GM19452 (cell line): ENCODE measurements at regions not wholly inside any gene's neighbourhood (a gene's known extent, or its start where the extent isn't known, plus 50 kb on each side); places are given as distances from the start of the nearest gene placed in this dataset.

Experiments
- ATAC-seq: cut with Tn5 transposase; IDR thresholded peaks from one replicate; pipeline ENCODE4 v1.9.1; 2021; ENCODE audit not compliant: unreplicated experiment

DNA sequence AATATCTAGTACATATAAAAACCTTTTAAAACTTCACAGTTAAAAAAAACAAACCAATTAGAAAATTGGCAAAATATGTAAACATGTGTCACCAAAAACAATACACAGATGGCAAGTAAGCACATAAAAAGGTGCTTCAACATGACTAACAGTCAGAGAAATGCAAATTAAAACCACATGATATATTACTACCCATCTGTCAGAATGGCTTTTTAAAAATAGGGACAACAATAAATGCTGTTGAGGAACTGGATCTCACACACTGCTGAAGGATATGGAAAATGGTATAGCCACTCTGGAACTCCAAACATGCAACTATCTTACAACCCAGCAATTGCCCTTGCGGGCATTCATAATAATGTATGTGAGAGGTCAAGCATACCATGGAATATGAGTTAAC, 1153.6 kb downstream of the FLRT2 start:
- no peak for ATAC-seq

DNA sequence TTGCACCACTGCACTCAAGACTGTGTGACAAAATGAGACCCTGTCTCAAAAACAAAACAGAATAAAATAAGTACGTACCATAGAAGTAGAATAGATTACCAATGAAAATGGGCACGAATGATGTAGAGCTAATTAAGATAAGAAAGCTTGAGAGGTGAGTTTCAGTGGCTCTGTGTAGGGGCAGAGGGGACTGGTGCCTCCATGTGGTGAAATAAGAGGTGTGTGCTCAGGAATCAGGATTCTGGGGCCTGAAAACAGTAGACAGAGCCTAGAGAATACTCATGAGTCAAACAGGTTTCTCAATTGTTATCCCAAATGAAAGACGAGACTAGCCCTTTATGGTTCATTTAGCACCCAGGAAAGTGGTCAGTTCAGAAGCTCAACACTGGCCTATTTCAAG, 1145.1 kb downstream of the FLRT2 start:
- no peak for ATAC-seq

DNA sequence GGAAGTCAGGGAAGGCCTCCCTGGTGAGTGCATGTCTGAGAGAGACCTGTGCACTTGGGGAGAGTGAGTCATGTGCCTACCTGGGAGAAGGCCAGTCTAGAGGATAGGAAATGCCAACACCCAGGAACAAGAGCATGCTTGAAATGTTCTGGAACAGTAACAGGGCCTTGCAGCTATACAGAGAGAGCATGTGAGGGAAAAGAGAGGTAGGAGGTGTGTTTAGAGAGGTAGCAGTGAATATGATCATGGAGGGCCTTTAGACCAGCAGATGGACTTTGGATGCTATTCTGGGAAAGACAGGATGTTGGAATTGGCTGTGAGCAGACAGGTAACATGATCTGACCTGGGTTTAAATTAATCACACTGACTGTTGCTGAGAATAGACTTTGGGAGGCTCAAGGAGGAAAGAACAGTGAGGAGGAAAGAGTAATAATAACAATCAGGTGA, 1143.6 kb downstream of the FLRT2 start:
- ATAC-seq = no peak

DNA sequence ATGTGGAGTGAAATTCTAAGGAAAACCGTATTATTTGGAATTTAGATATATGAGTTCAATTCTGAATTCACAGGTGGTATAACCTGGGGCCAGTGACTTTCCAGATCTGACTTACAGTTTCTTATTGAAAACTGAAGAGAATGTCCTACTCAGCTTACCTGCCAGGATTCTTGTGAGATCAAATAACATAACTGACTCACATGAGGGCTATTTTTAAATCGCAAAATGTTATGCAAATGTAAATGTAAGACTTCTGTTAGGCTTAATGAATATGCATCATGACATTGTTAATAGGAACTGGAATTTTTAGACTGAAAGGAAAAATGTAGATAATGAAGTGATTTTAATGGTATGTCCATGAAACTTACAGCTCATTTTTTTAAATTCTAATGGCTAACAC, 1142.1 kb downstream of the FLRT2 start:
- ATAC-seq = no peak

GRCh38 chr14:86665975-86666374, 1136.0 kb downstream of the FLRT2 start:
- no peak for ATAC-seq

DNA sequence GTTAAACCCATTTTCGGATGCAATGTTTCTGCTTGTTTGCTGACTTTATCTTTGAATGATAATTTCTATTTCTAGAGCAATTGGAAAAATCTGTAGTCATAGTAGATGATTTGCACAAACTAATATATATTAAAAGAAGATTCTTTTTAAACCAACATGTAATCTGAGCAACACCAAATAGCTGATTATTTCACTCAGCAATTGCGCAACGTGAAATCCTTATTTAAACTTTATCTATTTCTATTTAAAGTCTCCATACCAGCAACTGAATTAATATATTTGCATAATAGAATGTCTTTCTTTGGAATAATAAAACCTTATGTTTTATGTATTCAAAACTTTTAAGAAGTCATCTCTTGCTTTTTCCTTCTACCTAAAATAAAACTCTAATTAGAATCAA, 1132.4 kb downstream of the FLRT2 start:
- no peak for ATAC-seq

DNA sequence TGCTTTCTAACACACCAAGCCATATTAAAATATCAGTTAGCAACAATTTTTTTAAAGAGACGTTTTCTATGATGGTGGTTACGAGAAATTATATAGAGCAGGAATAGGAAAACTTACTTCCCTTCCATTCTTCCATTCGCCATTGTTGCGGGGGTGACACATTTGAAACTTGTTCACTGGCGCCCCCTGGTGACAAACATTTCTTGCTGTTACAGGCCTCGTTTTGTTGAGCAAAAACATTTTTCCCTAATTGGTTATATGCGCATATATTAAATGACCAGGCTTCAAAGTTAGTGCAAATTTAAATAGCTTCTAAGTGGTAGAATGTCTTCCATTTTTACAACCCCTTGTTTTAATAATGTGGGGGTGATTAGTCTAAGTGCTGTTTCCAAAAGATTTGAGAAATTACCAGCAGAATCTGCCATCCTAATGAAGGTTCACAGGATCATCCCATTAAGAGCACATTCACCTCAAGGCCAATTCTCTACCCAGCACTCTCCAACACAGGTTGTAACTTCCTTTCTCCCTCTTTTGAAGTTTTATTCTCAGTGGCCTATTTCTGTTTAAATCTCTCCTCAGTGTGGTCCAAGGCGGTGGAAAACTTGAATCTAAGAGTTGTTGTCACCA, 1124.7 kb downstream of the FLRT2 start:
- no peak for ATAC-seq

- ATAC-seq = no peak
Measured at GRCh38 chr14:86652526-86652925, 1122.6 kb downstream of the FLRT2 start.

- ATAC-seq = no peak
Measured at GRCh38 chr14:86646696-86647690, 1117.0 kb downstream of the FLRT2 start.

- no peak for ATAC-seq
Measured at GRCh38 chr14:86646125-86646524, 1116.2 kb downstream of the FLRT2 start.

DNA sequence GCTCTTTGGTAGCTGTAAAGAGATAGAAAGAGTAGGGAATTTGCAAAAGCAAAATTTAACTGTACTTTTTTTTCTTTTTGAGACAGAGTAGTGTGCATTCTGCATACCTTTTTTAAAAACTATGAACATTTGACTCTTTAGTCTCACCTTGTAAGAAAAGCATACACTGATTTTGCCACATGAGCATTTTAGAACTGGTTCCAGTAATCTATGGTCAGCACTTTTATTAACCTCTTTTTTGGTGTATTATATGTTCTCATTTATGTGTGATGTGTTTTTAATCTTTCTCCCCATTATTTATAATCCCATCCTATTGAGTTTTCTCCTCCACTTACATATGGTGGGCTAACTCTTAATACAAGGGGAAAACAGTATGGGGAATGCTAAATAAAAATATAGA, 1111.4 kb downstream of the FLRT2 start:
- no peak for ATAC-seq

DNA sequence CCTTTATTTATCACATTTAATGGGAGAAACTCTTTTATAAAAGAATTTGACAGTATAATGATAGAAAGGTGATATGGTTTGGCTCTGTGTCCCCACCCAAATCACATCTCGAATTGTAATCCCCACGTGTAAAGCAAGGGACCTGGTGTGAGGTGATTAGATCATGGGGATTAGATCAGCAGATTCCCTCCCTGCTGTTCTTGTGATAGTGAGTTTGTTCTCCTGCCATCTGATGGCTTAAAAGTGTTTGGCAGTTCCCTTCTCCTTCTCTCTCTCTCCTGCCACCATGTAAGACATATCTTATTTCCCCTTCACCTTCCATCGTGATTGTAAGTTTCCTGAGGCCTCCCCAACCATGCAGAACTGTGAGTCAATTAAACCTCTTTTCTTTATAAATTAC, 1110.3 kb downstream of the FLRT2 start:
- no peak for ATAC-seq

GRCh38 chr14:86639666-86640065, 1109.7 kb downstream of the FLRT2 start:
- ATAC-seq = no peak

DNA sequence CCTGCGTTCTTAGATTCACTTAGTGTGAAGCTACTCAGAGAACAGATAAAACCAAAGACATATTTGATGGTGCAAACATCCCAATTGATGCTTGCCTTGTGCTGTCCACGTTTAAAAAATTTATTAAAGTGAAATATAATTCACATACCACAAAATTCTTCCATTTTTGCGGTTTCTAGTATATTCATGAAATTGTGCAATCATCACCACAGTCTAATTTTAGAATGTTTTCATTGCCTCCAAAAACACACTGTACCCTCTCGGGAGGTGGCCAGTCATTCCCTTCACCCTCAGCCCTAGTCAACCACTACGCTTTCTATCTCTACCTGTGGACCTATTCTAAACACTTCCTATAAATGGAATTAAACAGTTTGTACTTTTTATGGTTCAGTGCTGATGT, 1109.2 kb downstream of the FLRT2 start:
- ATAC-seq = no peak

- ATAC-seq = no peak
Measured at GRCh38 chr14:86627080-86627479, 1097.1 kb downstream of the FLRT2 start.

DNA sequence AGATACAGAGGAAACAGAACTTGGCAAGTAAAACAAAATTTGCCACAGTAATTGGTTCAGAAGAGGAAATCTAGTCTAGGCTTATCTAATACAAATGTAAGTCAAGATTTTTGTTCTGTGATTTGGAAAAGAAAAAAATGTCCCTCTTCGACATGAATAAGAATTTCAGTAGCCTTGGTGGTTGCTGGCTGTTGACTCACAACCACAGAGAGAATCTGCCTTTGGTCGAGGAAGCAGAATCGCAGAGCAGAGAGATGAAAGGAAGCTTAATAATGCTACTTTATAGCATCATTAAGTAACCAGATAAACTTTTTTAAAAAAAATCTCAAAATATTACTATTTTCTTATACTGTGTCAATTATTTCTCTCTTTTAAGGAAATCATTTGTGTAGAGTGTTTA, 1096.6 kb downstream of the FLRT2 start:
- ATAC-seq = no peak

DNA sequence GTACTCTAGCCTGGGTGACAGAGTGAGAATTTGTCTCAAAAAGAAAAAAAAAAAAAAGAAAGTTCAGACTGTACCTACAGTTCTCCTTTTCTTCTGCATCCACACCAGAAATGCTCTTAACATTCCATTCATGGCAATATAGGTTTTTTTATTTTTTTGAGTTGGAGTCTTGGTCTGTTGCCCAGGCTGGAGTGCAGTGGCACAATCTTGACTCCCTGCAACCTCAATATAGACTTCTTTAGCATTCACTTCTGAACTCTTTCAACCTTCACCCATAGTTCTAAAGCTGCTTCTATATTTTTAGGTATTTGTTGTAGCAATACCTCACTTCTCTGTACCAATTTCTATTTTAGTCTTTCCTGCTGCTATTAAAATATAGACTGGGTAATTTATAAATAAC, 1095.7 kb downstream of the FLRT2 start:
- ATAC-seq = no peak

- ATAC-seq = no peak
Measured at GRCh38 chr14:86619726-86620125, 1089.8 kb downstream of the FLRT2 start.

- ATAC-seq = no peak
Measured at GRCh38 chr14:86613786-86614185, 1083.8 kb downstream of the FLRT2 start.

DNA sequence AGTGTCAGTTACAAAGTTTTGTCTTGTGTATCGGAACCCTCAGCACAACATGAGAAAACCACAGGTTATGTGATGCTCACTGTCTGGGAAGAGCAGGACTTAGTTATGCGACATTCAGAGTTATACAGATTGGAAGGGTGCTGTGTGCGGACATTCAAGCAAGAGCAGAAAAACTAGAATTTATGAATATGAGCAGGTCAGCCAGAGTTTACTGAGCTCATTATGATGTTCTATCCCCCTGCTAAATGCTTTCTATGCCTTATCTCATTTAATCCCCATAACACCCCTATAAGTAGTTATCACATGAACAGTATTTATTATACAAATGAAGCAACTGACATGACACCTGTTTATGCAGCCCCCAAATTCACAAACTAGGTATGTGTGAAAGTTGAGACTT, 1083.2 kb downstream of the FLRT2 start:
- no peak for ATAC-seq

- no peak for ATAC-seq
Measured at GRCh38 chr14:86604561-86604960, 1074.6 kb downstream of the FLRT2 start.

GRCh38 chr14:86602263-86602662, 1072.3 kb downstream of the FLRT2 start:
- ATAC-seq = no peak
